ENCODE measurements at regions not wholly inside any gene's neighbourhood (a gene's known extent, or its start where the extent isn't known, plus 50 kb on each side); places are given as distances from the start of the nearest gene placed in this dataset.
"Not testable (repeated sequence)": the region's sequence is repeated elsewhere in the genome, so short reads cannot be mapped to it uniquely, and the experiment has no call there.

GRCh38 chr1:190679044-190679443 is 201.4 kb upstream of the BRINP3 start:
- no peak for DNase-seq

- DNase-seq, result no peak
Observed at GRCh38 chr1:190679454-190679853, 201.8 kb upstream of the BRINP3 start.

- DNase-seq, result no peak
Observed at GRCh38 chr1:190679983-190680382, 202.3 kb upstream of the BRINP3 start.

- DNase-seq, result no peak
Observed at GRCh38 chr1:190685676-190686075, 208.0 kb upstream of the BRINP3 start.

GRCh38 chr1:190688096-190688495 is 210.4 kb upstream of the BRINP3 start:
- DNase-seq, result no peak

GRCh38 chr1:190698488-190698887 is 220.8 kb upstream of the BRINP3 start:
- DNase-seq, result not testable (repeated sequence)

- DNase-seq, result no peak
Observed at GRCh38 chr1:190699165-190699564, 221.5 kb upstream of the BRINP3 start.

- no peak for DNase-seq
Observed at GRCh38 chr1:190708418-190709057, 230.9 kb upstream of the BRINP3 start.

- no peak for DNase-seq
Observed at GRCh38 chr1:190711069-190711468, 233.4 kb upstream of the BRINP3 start.

GRCh38 chr1:190717055-190717454 is 239.4 kb upstream of the BRINP3 start:
- no peak for DNase-seq

- no peak for DNase-seq
Observed at GRCh38 chr1:190736971-190737590, 259.4 kb upstream of the BRINP3 start.

GRCh38 chr1:190738317-190738716 is 260.7 kb upstream of the BRINP3 start:
- DNase-seq, result no peak

- no peak for DNase-seq
Observed at GRCh38 chr1:190739926-190740325, 262.3 kb upstream of the BRINP3 start.

- DNase-seq, result peak; percentile 9
Observed at GRCh38 chr1:190747704-190748103, 270.0 kb upstream of the BRINP3 start.

GRCh38 chr1:190752131-190752530 is 274.5 kb upstream of the BRINP3 start:
- DNase-seq, result no peak

GRCh38 chr1:190754666-190755065 is 277.0 kb upstream of the BRINP3 start:
- DNase-seq, result peak; percentile 12

GRCh38 chr1:190759807-190760206 is 282.1 kb upstream of the BRINP3 start:
- no peak for DNase-seq

GRCh38 chr1:190762325-190762724 is 284.7 kb upstream of the BRINP3 start:
- no peak for DNase-seq

GRCh38 chr1:190792873-190793272 is 315.2 kb upstream of the BRINP3 start:
- DNase-seq, result no peak

GRCh38 chr1:190807629-190808028 is 330.0 kb upstream of the BRINP3 start:
- DNase-seq, result no peak

GRCh38 chr1:190808035-190808434 is 330.4 kb upstream of the BRINP3 start:
- DNase-seq, result no peak

- DNase-seq, result no peak
Observed at GRCh38 chr1:190809312-190809711, 331.6 kb upstream of the BRINP3 start.

GRCh38 chr1:190812996-190813395 is 335.3 kb upstream of the BRINP3 start:
- no peak for DNase-seq

- no peak for DNase-seq
Observed at GRCh38 chr1:190832511-190832910, 354.8 kb upstream of the BRINP3 start.

Measured in renal pelvis (tissue), 1 donor.